Suppressor macrophage treated with lipopolysaccharide for 1 hour (primary cell): ENCODE measurements at regions not wholly inside any gene's neighbourhood (a gene's known extent, or its start where the extent isn't known, plus 50 kb on each side); places are given as distances from the start of the nearest gene placed in this dataset.
"Not testable (repeated sequence)": the region's sequence is repeated elsewhere in the genome, so short reads cannot be mapped to it uniquely, and the experiment has no call there.

Experiments used
- DNase-seq, 3 donors: peaks; one replicate each; pipeline ENCODE4 v3.0.0-alpha.2; 2020 to 2022

GRCh38 chr16:86219655-86220445, 290.5 kb upstream of the FOXF1 start:
- no peak for DNase-seq

GRCh38 chr16:86220561-86220960, 289.8 kb upstream of the FOXF1 start:
- no peak for DNase-seq

- DNase-seq: no peak
Measured at GRCh38 chr16:86221085-86221484, 289.2 kb upstream of the FOXF1 start.

GRCh38 chr16:86222547-86222946, 287.8 kb upstream of the FOXF1 start:
- no peak for DNase-seq

- no peak for DNase-seq
Measured at GRCh38 chr16:86222965-86223551, 287.3 kb upstream of the FOXF1 start.

GRCh38 chr16:86224126-86224525, 286.2 kb upstream of the FOXF1 start:
- no peak for DNase-seq

DNA sequence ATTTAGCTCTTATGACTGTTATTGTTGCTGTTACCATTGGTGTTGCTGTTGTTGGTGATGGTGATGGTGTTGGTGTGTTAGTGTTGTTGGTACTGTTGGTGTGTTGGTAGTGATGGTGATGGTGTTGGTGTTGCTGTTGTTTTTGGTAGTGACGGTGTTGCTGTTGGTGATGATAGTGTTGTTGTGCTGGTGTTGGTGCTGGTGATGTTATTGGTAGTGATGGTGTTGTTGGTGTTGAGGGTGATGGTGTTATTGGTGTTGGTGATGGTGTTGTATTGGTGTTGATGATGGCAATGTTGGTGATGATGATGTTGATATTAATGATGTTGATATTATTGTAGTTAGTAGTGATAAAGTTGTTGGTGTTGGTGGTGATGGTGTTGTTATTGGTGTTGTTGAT, 285.7 kb upstream of the FOXF1 start:
- DNase-seq: no peak

DNA sequence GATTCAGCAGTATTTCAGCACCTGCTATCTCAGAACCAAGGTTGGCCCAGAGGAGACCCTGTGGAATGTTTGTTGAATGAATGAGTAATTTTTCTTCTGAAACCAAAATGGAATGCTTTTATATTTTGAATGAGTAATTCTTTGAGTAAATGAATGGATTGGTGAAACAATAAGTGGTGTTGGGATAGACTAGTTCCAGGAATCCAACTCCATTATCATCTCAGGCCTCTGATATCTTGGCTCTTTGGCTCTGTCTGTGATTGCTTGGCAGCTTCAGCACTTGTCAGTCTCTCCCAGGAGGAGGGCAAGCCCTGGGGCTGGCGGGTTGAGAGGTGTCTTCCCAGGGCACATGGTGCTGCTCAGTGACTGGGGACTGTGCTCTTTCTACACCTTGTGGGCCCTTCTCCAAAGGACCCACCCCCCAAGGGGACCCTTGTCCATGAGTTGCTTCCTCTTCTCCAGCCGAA, 284.4 kb upstream of the FOXF1 start:
- no peak for DNase-seq

DNA sequence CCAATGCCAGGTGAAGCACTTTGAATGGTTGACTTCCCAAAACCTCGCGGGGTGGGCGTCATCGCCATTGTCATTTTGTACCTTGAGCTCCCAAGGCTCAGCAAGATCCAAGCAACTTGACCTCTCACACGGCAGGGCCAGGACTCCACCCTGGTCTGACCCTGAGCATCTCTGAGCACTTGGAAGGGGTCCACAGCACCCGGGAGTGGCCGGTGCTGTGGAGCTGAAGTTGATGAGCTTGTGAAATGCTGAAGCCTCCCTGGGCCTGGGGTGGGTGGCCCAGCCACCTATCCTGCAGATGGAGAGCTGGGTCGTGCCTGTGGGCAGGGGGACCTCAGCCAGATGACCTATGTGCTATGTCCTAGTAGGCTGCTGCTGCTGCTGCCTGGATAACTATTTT, 283.3 kb upstream of the FOXF1 start:
- DNase-seq: no peak

GRCh38 chr16:86227801-86228200, 282.5 kb upstream of the FOXF1 start:
- no peak for DNase-seq

- DNase-seq: no peak
Measured at GRCh38 chr16:86228713-86229112, 281.6 kb upstream of the FOXF1 start.

GRCh38 chr16:86229283-86229682, 281.0 kb upstream of the FOXF1 start:
- no peak for DNase-seq

DNA sequence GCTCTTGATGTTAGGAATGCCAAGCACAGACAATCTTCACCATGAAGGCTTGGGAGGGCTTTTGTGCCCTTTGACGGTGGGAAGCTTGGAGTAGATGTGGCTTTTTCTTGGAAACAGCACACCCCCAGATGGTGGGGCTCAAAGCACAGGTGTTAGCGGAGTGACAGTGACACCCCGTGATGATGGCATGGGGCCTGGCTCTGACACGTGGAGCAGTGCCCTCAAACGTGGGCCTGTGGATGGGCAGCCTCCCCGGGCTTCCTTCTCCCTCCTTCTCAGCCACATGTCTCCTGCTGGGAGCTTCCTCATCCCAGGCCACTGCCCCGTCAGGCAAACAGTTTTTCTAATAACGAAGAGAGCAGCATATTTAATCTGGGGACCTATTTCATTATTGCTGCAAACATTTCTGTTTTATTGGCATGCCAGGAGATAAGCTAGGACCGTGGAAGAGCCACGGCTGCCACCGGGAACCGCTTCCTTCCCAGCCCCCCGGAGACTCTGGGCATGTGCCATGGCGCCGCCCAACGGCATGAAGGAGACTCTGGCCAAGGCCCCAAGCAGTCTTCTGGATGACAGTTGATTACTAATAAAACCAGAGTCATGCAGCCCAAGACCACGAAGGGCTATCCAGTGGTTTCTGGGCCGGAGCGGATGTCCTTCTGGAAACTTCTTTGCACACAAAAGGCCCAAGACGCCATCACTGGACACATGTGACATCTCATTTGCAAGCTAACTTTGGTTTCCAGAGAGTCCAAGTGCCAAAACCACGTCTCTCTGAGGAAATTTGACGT, 280.3 kb upstream of the FOXF1 start:
- no peak for DNase-seq

- no peak for DNase-seq
Measured at GRCh38 chr16:86231321-86231995, 278.9 kb upstream of the FOXF1 start.

- no peak for DNase-seq
Measured at GRCh38 chr16:86231996-86232350, 278.4 kb upstream of the FOXF1 start.

- DNase-seq: no peak
Measured at GRCh38 chr16:86232496-86232895, 277.8 kb upstream of the FOXF1 start.

- not testable (repeated sequence) for DNase-seq
Measured at GRCh38 chr16:86233506-86233905, 276.8 kb upstream of the FOXF1 start.

DNA sequence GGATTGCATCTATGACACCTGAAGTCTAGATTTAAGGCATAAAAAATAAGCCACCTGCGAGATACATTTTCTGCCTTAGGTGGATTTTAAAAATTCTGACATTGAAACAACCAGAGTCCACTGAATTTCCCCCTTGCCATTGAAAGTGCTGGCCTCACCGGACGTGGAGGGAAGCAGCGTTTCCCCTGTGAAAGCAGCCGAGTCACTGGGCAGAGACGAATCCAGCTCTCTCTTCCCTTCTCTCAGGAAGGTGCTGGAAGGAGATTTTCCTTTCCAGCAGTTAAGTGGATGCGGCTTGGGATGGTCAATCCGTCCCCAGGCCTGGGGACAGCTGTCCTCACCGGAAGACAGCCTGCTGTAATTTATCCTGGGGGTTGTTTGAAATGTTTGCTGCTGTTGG, 270.9 kb upstream of the FOXF1 start:
- DNase-seq: no peak

GRCh38 chr16:86240716-86241363, 269.5 kb upstream of the FOXF1 start:
- DNase-seq: no peak

DNA sequence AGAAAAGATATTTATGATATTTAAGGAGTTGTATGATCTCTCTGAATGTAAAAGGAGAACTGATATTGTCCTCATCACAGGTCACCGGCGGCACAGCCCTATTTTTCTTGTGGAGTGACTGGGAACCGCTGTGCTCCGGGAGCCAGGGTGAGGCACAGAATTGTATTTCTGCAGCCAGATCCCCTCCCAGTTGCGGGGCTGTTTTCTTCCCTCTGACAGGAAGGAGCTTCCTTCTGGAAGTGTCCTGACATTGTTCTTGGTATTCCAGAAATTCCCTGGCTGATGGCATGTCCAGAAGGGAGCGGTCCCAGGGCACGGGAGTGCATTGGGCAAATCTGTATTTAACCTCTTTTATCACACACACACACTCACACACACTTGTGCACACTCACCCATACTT, 268.6 kb upstream of the FOXF1 start:
- no peak for DNase-seq

- DNase-seq: no peak
Measured at GRCh38 chr16:86242244-86243122, 267.8 kb upstream of the FOXF1 start.

DNA sequence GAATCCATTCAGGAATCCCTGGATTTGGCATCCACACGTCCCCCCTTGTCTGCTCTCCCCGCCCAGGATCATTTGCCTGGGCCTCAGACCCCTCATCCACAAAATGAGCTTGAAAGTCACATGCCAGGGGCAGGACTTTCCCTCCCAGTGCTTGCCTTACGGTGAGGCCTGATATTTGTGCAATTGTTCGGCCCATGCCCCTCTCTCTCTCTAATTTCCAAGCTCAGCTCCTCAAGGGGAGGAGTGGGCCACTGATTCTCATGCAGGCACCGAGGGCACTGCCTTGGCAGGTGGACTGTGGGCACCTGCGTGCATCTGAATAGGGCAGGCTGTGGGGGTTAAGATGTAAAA, 267.2 kb upstream of the FOXF1 start:
- no peak for DNase-seq
